GM21825 (cell line): ENCODE measurements at regions not wholly inside any gene's neighbourhood (a gene's known extent, or its start where the extent isn't known, plus 50 kb on each side); places are given as distances from the start of the nearest gene placed in this dataset.
"Not testable (repeated sequence)": the region's sequence is repeated elsewhere in the genome, so short reads cannot be mapped to it uniquely, and the experiment has no call there.

ENCODE experiments used
- ATAC-seq: cut with Tn5 transposase; IDR thresholded peaks from one replicate; pipeline ENCODE4 v1.9.1; 2021; ENCODE audit warnings: mild to moderate bottlenecking, moderate library complexity; ENCODE audit not compliant: unreplicated experiment

GRCh38 chr10:106106114-106106513 is 1058.4 kb downstream of the SORCS1 start:
- no peak for ATAC-seq

- ATAC-seq, result no peak
Observed at GRCh38 chr10:106089855-106090254, 1074.7 kb downstream of the SORCS1 start.

- no peak for ATAC-seq
Observed at GRCh38 chr10:106086391-106086790, 1078.1 kb downstream of the SORCS1 start.

- ATAC-seq, result no peak
Observed at GRCh38 chr10:106083572-106083971, 1080.9 kb downstream of the SORCS1 start.

DNA sequence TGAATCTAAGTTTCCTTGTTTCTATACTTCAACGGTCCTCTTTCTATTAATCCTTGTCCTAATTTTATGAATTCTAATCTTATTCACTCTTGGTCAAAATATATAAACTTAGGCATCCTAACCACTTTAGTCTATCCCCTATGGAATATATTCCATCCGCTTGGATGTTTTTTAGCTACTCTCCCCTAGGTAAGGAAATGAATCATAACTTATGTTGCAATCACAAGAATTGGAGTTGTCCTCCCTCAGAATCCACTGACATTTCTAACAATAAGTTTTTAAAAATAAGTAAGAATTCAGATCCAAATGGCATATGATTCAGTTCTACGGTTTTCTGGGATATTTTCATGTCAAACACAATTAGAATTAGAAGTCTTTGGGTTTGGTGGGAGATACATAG is 1081.6 kb downstream of the SORCS1 start:
- no peak for ATAC-seq

- no peak for ATAC-seq
Observed at GRCh38 chr10:106078895-106079576, 1085.5 kb downstream of the SORCS1 start.

- no peak for ATAC-seq
Observed at GRCh38 chr10:106076496-106076895, 1088.0 kb downstream of the SORCS1 start.

GRCh38 chr10:106053061-106053460 is 1111.4 kb downstream of the SORCS1 start:
- ATAC-seq, result no peak

DNA sequence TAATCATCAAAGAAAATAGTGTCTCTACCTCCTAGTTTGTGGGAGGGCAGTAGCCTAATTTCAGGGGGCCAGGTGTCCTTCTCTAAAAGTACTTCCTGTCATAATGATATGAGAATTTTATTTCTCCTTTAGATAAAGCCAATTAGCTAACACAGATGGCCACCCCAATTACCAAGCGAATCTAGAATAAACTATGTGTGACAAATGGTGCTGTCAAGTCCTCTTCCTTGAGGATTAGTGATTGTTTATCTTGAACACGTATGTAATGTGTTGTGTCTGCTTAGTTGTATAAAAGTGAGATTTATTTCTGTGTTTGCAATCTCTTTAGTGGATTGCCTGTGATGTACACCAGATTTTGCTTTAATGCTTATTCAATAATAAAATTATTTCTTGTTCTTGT is 1120.0 kb downstream of the SORCS1 start:
- no peak for ATAC-seq

- ATAC-seq, result no peak
Observed at GRCh38 chr10:106043863-106044262, 1120.6 kb downstream of the SORCS1 start.

DNA sequence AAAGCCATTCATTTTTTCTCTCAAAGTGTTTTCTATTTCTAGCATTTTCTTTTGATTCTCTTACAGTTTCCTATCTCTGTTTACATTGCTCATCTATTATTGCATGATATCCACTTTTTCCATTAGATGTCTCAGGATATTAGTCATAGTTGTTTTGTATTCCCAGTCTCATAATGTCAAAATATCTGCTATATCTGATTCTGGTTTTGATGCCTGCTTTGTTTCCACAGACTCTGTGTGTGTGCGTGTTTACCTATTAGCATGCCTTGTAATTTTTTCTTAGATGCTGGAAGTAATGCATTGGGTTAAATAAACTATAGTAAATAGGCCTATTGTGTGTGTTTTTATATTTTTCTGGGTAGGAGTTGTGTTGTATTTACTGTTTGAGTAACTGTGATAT is 1126.3 kb downstream of the SORCS1 start:
- ATAC-seq, result no peak

DNA sequence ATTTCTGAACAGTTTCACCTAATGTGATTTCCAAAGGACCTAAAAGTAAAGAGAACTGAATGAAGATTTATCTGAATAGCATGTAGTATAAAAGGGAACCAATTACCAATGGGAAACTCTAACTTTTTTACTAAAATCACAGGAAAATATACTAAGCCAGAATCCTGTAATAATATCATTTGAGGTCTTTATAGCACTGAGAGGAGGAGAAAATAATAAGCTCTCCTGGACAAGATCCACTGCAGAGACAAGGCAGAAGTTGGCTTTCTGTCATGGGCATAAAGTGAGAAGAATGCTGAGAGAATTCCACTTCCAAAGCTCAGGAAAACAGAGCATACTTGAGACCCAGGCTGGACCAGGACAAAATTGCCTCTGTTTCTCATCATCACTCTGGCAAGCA is 1131.4 kb downstream of the SORCS1 start:
- no peak for ATAC-seq

DNA sequence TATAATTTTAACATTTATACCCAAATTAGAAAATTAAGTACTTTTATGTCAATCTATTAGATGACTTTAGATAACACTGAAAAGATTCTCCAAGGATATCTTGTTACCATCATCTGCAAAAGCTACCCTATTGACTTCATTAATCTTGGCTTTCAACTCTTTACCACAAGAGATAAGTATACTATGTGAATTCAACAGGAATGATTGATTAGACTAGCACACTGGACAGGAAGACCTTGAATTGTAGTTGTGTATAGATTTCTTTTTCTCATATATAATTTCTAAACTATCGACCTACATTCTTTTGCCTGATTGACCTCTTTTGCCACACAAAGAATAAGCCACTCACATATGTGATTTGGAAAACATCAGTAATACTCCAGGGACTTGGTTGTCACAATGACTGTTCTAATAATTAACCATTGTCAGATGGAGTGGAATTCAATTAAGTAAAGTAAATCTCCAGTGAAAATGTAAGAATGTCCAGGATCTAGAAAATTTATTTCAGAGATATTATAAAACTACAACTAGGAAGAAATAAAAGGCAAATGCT is 1132.0 kb downstream of the SORCS1 start:
- no peak for ATAC-seq

DNA sequence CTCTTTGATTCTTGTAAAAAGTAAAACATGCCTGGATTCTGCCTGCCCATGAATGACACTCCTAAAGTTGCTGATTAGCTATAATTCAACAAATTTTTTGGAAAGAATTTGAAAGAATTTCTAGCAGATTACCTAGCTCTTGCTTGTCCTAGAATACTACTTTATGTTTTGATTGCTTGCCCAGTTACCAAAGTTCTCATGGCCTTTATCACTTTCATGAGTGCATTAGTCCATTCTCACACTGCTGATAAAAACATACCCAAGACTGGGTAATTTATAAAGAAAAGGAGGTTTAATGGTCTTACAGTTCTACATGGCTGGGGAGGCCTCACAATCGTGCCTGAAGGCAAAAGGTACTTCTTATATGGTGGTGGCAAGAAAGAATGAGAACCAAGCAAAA is 1137.3 kb downstream of the SORCS1 start:
- ATAC-seq, result no peak

- no peak for ATAC-seq
Observed at GRCh38 chr10:106025208-106025811, 1139.2 kb downstream of the SORCS1 start.

- ATAC-seq, result no peak
Observed at GRCh38 chr10:106023329-106023728, 1141.2 kb downstream of the SORCS1 start.

DNA sequence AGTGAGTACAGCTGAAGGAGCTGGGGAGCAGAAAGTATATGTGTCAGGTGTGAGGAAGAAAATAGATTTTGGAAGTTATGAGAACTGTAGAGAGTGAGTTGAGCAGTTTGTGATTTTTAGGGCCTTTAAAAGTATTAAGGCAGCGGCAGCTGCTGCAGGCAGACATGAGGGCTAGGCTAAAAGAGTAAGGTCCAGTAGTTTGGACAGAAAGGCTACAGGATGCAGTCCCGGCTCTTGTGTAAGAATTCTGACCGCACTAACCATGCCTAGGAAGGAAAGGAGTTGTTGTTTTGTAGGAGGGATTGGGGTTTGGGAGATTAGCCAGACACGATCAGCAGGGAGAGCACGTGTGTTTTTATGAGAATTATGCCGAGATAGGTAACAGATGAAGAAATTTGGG is 1144.9 kb downstream of the SORCS1 start:
- not testable (repeated sequence) for ATAC-seq

DNA sequence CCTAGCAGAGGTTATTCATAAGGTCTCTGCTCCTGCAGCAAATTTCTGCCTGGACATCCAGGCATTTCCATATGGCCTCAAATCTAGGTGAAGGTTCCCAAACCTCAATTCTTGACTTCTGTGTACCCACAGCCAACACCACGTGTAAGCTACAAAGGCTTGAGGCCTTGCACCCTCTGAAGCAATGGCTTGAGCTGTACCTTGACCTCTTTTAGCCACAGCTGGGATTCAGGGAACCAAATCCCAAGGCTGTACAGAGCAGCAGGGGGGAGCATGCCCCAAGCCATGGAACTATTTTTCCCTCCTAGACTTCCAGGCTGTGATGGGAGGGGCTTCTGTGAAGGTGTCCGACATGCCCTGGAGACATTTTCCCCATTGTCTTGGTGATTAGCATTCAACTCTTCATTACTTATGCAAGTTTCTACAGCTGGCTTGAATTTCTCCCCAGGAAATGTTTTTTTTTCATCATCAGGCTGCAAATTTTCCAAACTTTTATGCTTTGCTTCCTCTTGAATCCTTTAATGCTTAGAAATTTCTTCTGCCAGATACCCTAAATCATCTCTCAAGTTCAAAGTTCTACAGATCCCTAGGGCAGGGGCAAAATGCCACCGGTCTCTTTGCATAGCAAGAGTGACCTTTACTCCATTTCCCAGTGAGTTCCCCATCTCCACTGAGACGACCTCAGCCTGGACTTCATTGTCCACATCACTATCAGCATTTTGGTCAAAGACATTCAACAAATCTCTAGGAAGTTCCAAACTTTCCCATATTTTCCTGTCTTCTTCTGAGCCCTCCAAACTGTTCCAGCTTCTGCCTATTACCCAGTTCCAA is 1148.9 kb downstream of the SORCS1 start:
- ATAC-seq, result not testable (repeated sequence)

GRCh38 chr10:106011250-106011649 is 1153.3 kb downstream of the SORCS1 start:
- ATAC-seq, result no peak

DNA sequence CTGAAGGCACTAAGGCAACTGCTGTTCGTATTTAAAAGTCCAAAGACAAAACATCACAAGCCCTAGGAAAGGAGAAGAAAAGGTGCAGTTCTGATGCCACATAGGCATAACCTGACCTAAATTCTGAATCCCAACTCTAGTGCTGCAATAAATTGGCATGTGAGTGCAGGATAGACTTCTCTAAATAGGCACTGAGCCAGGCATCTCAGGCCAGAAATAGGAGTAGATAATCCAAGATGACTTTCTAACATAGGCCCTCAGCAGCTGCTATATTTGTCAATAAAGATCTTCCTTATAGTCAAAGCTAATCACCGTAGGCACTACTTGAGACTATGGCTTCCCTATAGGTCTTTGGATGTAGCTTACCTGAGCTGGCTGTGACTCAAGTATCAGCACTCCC is 1163.8 kb downstream of the SORCS1 start:
- no peak for ATAC-seq

DNA sequence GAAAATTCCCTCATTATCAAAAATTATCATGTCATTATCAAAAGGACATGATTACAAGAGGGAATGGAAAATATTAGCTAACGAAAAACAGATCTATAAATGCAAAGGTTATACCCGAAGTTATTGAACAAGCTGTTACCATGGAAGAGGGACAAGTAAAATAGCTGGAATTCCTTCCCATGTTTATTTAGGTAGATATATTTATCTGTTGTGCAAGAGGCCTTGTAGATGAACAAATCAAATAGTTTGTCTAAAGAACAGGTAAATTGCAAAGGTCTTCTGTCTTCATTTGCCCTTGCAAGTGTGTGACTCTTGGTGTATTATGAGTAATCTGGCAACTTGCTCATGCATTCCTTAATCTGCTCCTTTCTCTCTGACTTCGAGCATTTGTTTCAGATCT is 1170.9 kb downstream of the SORCS1 start:
- no peak for ATAC-seq

GRCh38 chr10:105992928-105993327 is 1171.6 kb downstream of the SORCS1 start:
- no peak for ATAC-seq
